IMR-90 (cell line): ENCODE measurements at regions not wholly inside any gene's neighbourhood (a gene's known extent, or its start where the extent isn't known, plus 50 kb on each side); places are given as distances from the start of the nearest gene placed in this dataset.

Experiments used
- ATAC-seq: fragments of 200-7000 bp; cut with Tn5 transposase; 2 replicates; pipeline ENCODE4 v1.9.1; 2020; ENCODE audit warnings: low read depth, mild to moderate bottlenecking, moderate library complexity
- BruUV-seq: library from RNA; stranded (reverse); fragments of 400-500 nt; replicated peaks from 2 replicates; lab custom pipeline; 2021; lab: Mats Ljungman, UMichigan
- CTCF ChIA-PET: fragments of 300-600 bp; formaldehyde crosslinking; extraction: SDS; loops from one replicate; lab custom pipeline; 2021; ENCODE audit warnings: antibody characterized with exemption; lab: Yijun Ruan, JAX
- POLR2A ChIA-PET: fragments of 300-600 bp; sonication (Branson Sonifier 250); formaldehyde crosslinking; loops from one replicate; lab custom pipeline; 2022; ENCODE audit warnings: antibody characterized with exemption; ENCODE audit not compliant: unreplicated experiment; lab: Charles Lee
- DNase-seq: peaks from one replicate; pipeline ENCODE4 v3.0.0; 2013
- H2AFZ ChIP-seq: replicated peaks from 2 replicates; pipeline ENCODE3; 2013; ENCODE audit warnings: low read length, mild to moderate bottlenecking; ENCODE audit not compliant: poor library complexity
- H2AK5ac ChIP-seq: 2 replicates; pipeline ENCODE4 v1.6.1; 2013; ENCODE audit warnings: low read depth, low read length, inconsistent platforms
- H2AK9ac ChIP-seq: replicated peaks from 2 replicates; pipeline ENCODE3; 2013; ENCODE audit warnings: mild to moderate bottlenecking, low read depth, low read length, moderate library complexity; ENCODE audit not compliant: poor library complexity
- H2BK120ac ChIP-seq: 2 replicates; pipeline ENCODE4 v1.6.1; 2013; ENCODE audit warnings: low read depth, low read length, inconsistent platforms
- H2BK15ac ChIP-seq: 3 replicates; pipeline ENCODE4 v1.6.1; 2013; ENCODE audit warnings: low read depth, low read length, inconsistent platforms
- H2BK20ac ChIP-seq: 2 replicates; pipeline ENCODE4 v1.6.1; 2013; ENCODE audit warnings: low read depth, mild to moderate bottlenecking, inconsistent platforms, low read length, moderate library complexity
- H2BK5ac ChIP-seq: 2 replicates; pipeline ENCODE4 v1.6.1; 2013; ENCODE audit warnings: mild to moderate bottlenecking, low read depth, low read length, inconsistent platforms; ENCODE audit not compliant: poor library complexity, severe bottlenecking
- H3K14ac ChIP-seq: replicated peaks from 2 replicates; pipeline ENCODE4 v1.6.1; 2013; ENCODE audit warnings: low read depth, low read length, inconsistent platforms
- H3K18ac ChIP-seq: 2 replicates; pipeline ENCODE4 v1.6.1; 2013; ENCODE audit warnings: low read depth, low read length, control low read depth
- H3K23ac ChIP-seq: 2 replicates; pipeline ENCODE4 v1.6.1; 2013; ENCODE audit warnings: low read depth, low read length, inconsistent platforms
- H3K27ac ChIP-seq: 2 replicates; pipeline ENCODE4 v1.5.1; 2013; ENCODE audit warnings: mild to moderate bottlenecking, control low read depth, low read length; ENCODE audit not compliant: insufficient read depth
- H3K27me3 ChIP-seq: 2 replicates; pipeline ENCODE4 v1.6.1; 2013; ENCODE audit warnings: low read length; ENCODE audit not compliant: control insufficient read depth, insufficient read depth
- H3K36me3 ChIP-seq: 2 replicates; pipeline ENCODE4 v1.6.1; 2013; ENCODE audit warnings: low read length, mixed read lengths; ENCODE audit not compliant: control insufficient read depth, insufficient read depth
- H3K4ac ChIP-seq: 2 replicates; pipeline ENCODE4 v1.6.1; 2013; ENCODE audit warnings: low read depth, low read length, inconsistent platforms
- H3K4me1 ChIP-seq: 2 replicates; pipeline ENCODE4 v1.6.1; 2013; ENCODE audit warnings: low read length, mixed read lengths; ENCODE audit not compliant: control insufficient read depth, insufficient read depth
- H3K4me2 ChIP-seq: 2 replicates; pipeline ENCODE4 v1.6.1; 2013; ENCODE audit warnings: low read depth, mild to moderate bottlenecking, control low read depth, low read length, moderate library complexity
- H3K4me3 ChIP-seq: 2 replicates; pipeline ENCODE4 v1.5.1; 2013; ENCODE audit warnings: low read depth, mild to moderate bottlenecking, control low read depth, low read length, moderate library complexity; ENCODE audit not compliant: insufficient read depth
- H3K56ac ChIP-seq: 2 replicates; pipeline ENCODE4 v1.6.1; 2013; ENCODE audit warnings: low read length, inconsistent platforms; ENCODE audit not compliant: insufficient read depth; ENCODE audit errors: extremely low read depth
- H3K79me1 ChIP-seq, 2 experiments: 2 replicates each; pipeline ENCODE4 v1.6.1; 2013; ENCODE audit warnings: low read length in 2 of 2, inconsistent platforms in 1 of 2, low read depth in 1 of 2
- H3K9ac ChIP-seq: 2 replicates; pipeline ENCODE4 v1.6.1; 2013; ENCODE audit warnings: low read depth, low read length, control low read depth
- H3K9me1 ChIP-seq: 2 replicates; pipeline ENCODE4 v1.6.1; 2013; ENCODE audit warnings: low read length, inconsistent platforms; ENCODE audit not compliant: insufficient read depth
- H3K9me3 ChIP-seq: 2 replicates; pipeline ENCODE4 v1.6.1; 2013; ENCODE audit warnings: low read length; ENCODE audit not compliant: control insufficient read depth, insufficient read depth
- H4K20me1 ChIP-seq: 2 replicates; pipeline ENCODE4 v1.6.1; 2013; ENCODE audit warnings: low read length, inconsistent platforms; ENCODE audit not compliant: insufficient read depth
- H4K5ac ChIP-seq: 2 replicates; pipeline ENCODE4 v1.6.1; 2013; ENCODE audit warnings: mild to moderate bottlenecking, low read depth, low read length, control low read depth
- H4K8ac ChIP-seq, 2 experiments: 2 replicates each; pipeline ENCODE4 v1.6.1; 2013; ENCODE audit warnings: low read depth in 2 of 2, low read length in 2 of 2, control low read depth in 1 of 2, inconsistent platforms in 1 of 2
- H4K91ac ChIP-seq: 2 replicates; pipeline ENCODE4 v1.6.1; 2013; ENCODE audit warnings: low read depth, low read length, inconsistent platforms; ENCODE audit not compliant: insufficient read depth
- BHLHE40 ChIP-seq: fragments of 150-350 bp; IDR thresholded peaks from 2 replicates; pipeline ENCODE4 v1.6.1; 2016; ENCODE audit warnings: mild to moderate bottlenecking, low read depth, low read length
- CEBPB ChIP-seq: IDR thresholded peaks from 2 replicates; pipeline ENCODE4 v1.6.1; 2012; ENCODE audit warnings: low read depth, low read length, improper control_type of control experiment
- CHD1 ChIP-seq: IDR thresholded peaks from 2 replicates; pipeline ENCODE4 v1.6.1; 2012; ENCODE audit warnings: low read depth, low read length, improper control_type of control experiment
- CTCF ChIP-seq: conservative IDR thresholded peaks from 2 replicates; pipeline ENCODE4 v1.5.1; 2012; ENCODE audit warnings: mild to moderate bottlenecking, low read depth, low read length, improper control_type of control experiment
- ELK1 ChIP-seq: fragments of 150-350 bp; IDR thresholded peaks from 2 replicates; pipeline ENCODE4 v1.6.1; 2016; ENCODE audit warnings: low read depth, mild to moderate bottlenecking, low read length, moderate library complexity, borderline replicate concordance
- FOS ChIP-seq: fragments of 150-350 bp; IDR thresholded peaks from 2 replicates; pipeline ENCODE4 v1.6.1; 2016; ENCODE audit warnings: low read depth, low read length
- MAFK ChIP-seq: IDR thresholded peaks from 2 replicates; pipeline ENCODE4 v1.6.1; 2012; ENCODE audit warnings: low read depth, low read length, improper control_type of control experiment
- MAZ ChIP-seq: IDR thresholded peaks from 2 replicates; pipeline ENCODE4 v1.6.1; 2012; ENCODE audit warnings: low read depth, mild to moderate bottlenecking, low read length, improper control_type of control experiment, moderate library complexity, borderline replicate concordance
- NFE2L2 ChIP-seq: fragments of 150-350 bp; IDR thresholded peaks from 2 replicates; pipeline ENCODE4 v1.6.1; 2016; ENCODE audit warnings: low read depth, mild to moderate bottlenecking, low read length
- POLR2A ChIP-seq: IDR thresholded peaks from 2 replicates; pipeline ENCODE4 v1.6.1; 2012; ENCODE audit warnings: mild to moderate bottlenecking, low read depth, low read length
- RAD21 ChIP-seq: IDR thresholded peaks from 2 replicates; pipeline ENCODE4 v1.6.1; 2012; ENCODE audit warnings: low read length, improper control_type of control experiment
- RCOR1 ChIP-seq: IDR thresholded peaks from 2 replicates; pipeline ENCODE4 v1.6.1; 2012; ENCODE audit warnings: mild to moderate bottlenecking, low read length, improper control_type of control experiment; ENCODE audit not compliant: insufficient replicate concordance
- RFX5 ChIP-seq: IDR thresholded peaks from 2 replicates; pipeline ENCODE4 v1.8.0; 2012; ENCODE audit warnings: low read depth, mild to moderate bottlenecking, low read length, moderate library complexity
- SMC3 ChIP-seq: fragments of 150-350 bp; IDR thresholded peaks from 2 replicates; pipeline ENCODE4 v1.6.1; 2016; ENCODE audit warnings: low read depth, mild to moderate bottlenecking, antibody characterized with exemption, low read length, moderate library complexity
- WGBS, 2 experiments: methylation state at CpG; one replicate each; pipeline versions ENCODE4 v1.1.5 to v1.1.7; 2013; ENCODE audit warnings: missing lambda C conversion rate in 2 of 2; ENCODE audit not compliant: insufficient read length in 1 of 2; ENCODE audit errors: extremely low coverage in 2 of 2; 5-methylcytosine and 5-hydroxymethylcytosine counted together
- dilution Hi-C: fragments of 300-500 bp; cut with HindIII; formaldehyde crosslinking; loops from one replicate; pipeline ENCODE4 v1.14.3; 2018; ENCODE audit warnings: low sequenced_read_pairs; ENCODE audit not compliant: unreplicated experiment
- in situ Hi-C: fragments of 300-500 bp; cut with MboI; formaldehyde crosslinking; loops from 3 replicates; pipeline ENCODE4 v1.14.3; 2019; ENCODE audit warnings: low sequenced_read_pairs, inconsistent platforms, mixed read lengths
- intact Hi-C: fragments of 100-400 bp; cut with micrococcal nuclease; formaldehyde crosslinking; loops from 2 replicates; pipeline ENCODE4 v1.10.0; 2022

- intact Hi-C loops, result no loop called here
- dilution Hi-C loops, result no loop called here
- no peaks in the 10 kb centered on the region for H4K20me1 ChIP-seq
- in situ Hi-C loops, result no loop called here
- H3K9me1 ChIP-seq, result no peaks in the 10 kb centered on the region
- TF ChIP-seq POLR2A (no peak), RFX5 (no peak), CEBPB (no peak), NFE2L2 (no peak), BHLHE40 (no peak), ELK1 (no peak), FOS (no peak), SMC3 (no peak), MAZ (no peak), RCOR1 (no peak), RAD21 (no peak), CTCF (no peak), MAFK (no peak), CHD1 (no peak)
- DNase-seq (no peak), ATAC-seq (no peak)
- no peaks in the 10 kb centered on the region for H3K27me3 ChIP-seq
- H3K4me2 ChIP-seq, result no peak overlapping the region
- no peak overlapping the region for H3K18ac ChIP-seq
- H2BK120ac ChIP-seq, result no peak overlapping the region
- ChIA-PET POLR2A (no interaction called here), CTCF (no interaction called here)
- no peak overlapping the region for H2BK15ac ChIP-seq
- H3K4ac ChIP-seq, result no peak overlapping the region
- H3K36me3 ChIP-seq, result no peaks in the 10 kb centered on the region
- H3K56ac ChIP-seq, result no peak overlapping the region
- no peak overlapping the region for H3K27ac ChIP-seq
- no peak overlapping the region for H4K5ac ChIP-seq
- H3K79me1 ChIP-seq, result no peaks in the 10 kb centered on the region
- peak overlapping the region; percentile 42 for H2AK9ac ChIP-seq
- no peak overlapping the region for H3K9ac ChIP-seq
- no peaks in the 10 kb centered on the region for H3K4me1 ChIP-seq
- no peak overlapping the region for H4K91ac ChIP-seq
- WGBS, 2 experiments, result no CpG with 5 or more reads among the region's 1 CpG
- BruUV-seq, result no TSS peak
- no peak overlapping the region for H2AK5ac ChIP-seq
- H3K23ac ChIP-seq, result no peak overlapping the region
- no peak overlapping the region for H3K4me3 ChIP-seq
- peak overlapping the region; percentile 77 for H2BK5ac ChIP-seq
- H3K9me3 ChIP-seq, result peaks cover 3% of the 10 kb centered on the region; the same call in 1 of the 2 replicates
- no peak overlapping the region for H2BK20ac ChIP-seq
- peak overlapping the region; percentile 63 for H2AFZ ChIP-seq
- H3K14ac ChIP-seq, result no peak overlapping the region
- H4K8ac ChIP-seq, result no peak overlapping the region
Measured at GRCh38 chr18:4510711-4511110, 55.6 kb upstream of the DLGAP1 start.
